Testis (tissue), 2 donors: ENCODE measurements at regions not wholly inside any gene's neighbourhood (a gene's known extent, or its start where the extent isn't known, plus 50 kb on each side); places are given as distances from the start of the nearest gene placed in this dataset.
"Not testable (repeated sequence)": the region's sequence is repeated elsewhere in the genome, so short reads cannot be mapped to it uniquely, and the experiment has no call there.

Source experiments
- CTCF ChIP-seq, 3 experiments: fragments of 450-650 bp in 2 of 3; fragments of 200-600 bp in 1 of 3; sonication (generic) in 1 of 3; IDR thresholded peaks; one replicate each; pipeline ENCODE4 v1.5.1; 2016 to 2019; ENCODE audit warnings: antibody characterized with exemption in 3 of 3, mild to moderate bottlenecking in 2 of 3, moderate library complexity in 1 of 3
- POLR2A ChIP-seq: fragments of 450-650 bp; IDR thresholded peaks from one replicate; pipeline ENCODE4 v1.6.1; 2017; ENCODE audit warnings: antibody characterized with exemption, mild to moderate bottlenecking, moderate library complexity

- not testable (repeated sequence) for TF ChIP-seq CTCF (IDR thresholded peaks at IDR 0.05); POLR2A
These were observed 306.5 kb downstream of the SFMBT2 start for GRCh38 chr10:7104379-7104778.
